Prostate gland (tissue), 2 donors: ENCODE measurements at regions not wholly inside any gene's neighbourhood (a gene's known extent, or its start where the extent isn't known, plus 50 kb on each side); places are given as distances from the start of the nearest gene placed in this dataset.
A peak's percentile ranks its signal among the peaks of the same experiment; 100 is the strongest.

Source experiments
- DNase-seq: peaks from one replicate; pipeline ENCODE4 v3.0.0-alpha.2; 2019; ENCODE audit warnings: low spot score
- H3K27ac ChIP-seq, 2 donors: fragments of 200-600 bp; sonication (generic); 2 replicates each; pipeline ENCODE4 v1.5.1; 2017 to 2019
- H3K27me3 ChIP-seq: fragments of 200-600 bp; sonication (generic); replicated peaks from 2 replicates; pipeline ENCODE4 v1.5.1; 2019; ENCODE audit not compliant: insufficient read depth
- H3K36me3 ChIP-seq, 2 donors: fragments of 200-600 bp; sonication (generic); 1 replicate in 1 of 2; 2 replicates in 1 of 2; pipeline versions ENCODE4 v1.5.1 to v1.8.1; 2017 to 2019
- H3K4me1 ChIP-seq: fragments of 200-600 bp; sonication (generic); replicated peaks from 2 replicates; pipeline ENCODE4 v1.5.1; 2019
- H3K4me3 ChIP-seq, 2 donors: fragments of 200-600 bp; sonication (generic); 2 replicates each; pipeline ENCODE4 v1.5.1; 2017 to 2019
- H3K9me3 ChIP-seq: fragments of 200-600 bp; sonication (generic); 2 replicates; pipeline ENCODE4 v1.5.1; 2017
- POLR2A ChIP-seq: fragments of 450-650 bp; IDR thresholded peaks from one replicate; pipeline ENCODE4 v1.6.1; 2016; ENCODE audit warnings: antibody characterized with exemption, mild to moderate bottlenecking
- POLR2AphosphoS5 ChIP-seq: sonication (generic); formaldehyde crosslinking; IDR thresholded peaks from one replicate; pipeline ENCODE4 v1.6.1; 2017; ENCODE audit warnings: antibody characterized with exemption
- WGBS: methylation state at CpG from one replicate; pipeline ENCODE4 v1.1.5; 2018; 5-methylcytosine and 5-hydroxymethylcytosine counted together
- intact Hi-C: fragments of 100-400 bp; cut with DNase I; formaldehyde crosslinking; loops from one replicate; pipeline ENCODE4 v1.14.2; 2022
- TF ChIP-seq, protein P1 (sequence below), 4 experiments: fragments of 200-600 bp in 2 of 4; fragments of 450-650 bp in 2 of 4; sonication (generic) in 2 of 4; IDR thresholded peaks; 1 replicate in 3 of 4; 2 replicates in 1 of 4; pipeline ENCODE4 v1.5.1; 2016 to 2019; ENCODE audit warnings: antibody characterized with exemption in 4 of 4, mild to moderate bottlenecking in 2 of 4, moderate library complexity in 2 of 4

DNA sequence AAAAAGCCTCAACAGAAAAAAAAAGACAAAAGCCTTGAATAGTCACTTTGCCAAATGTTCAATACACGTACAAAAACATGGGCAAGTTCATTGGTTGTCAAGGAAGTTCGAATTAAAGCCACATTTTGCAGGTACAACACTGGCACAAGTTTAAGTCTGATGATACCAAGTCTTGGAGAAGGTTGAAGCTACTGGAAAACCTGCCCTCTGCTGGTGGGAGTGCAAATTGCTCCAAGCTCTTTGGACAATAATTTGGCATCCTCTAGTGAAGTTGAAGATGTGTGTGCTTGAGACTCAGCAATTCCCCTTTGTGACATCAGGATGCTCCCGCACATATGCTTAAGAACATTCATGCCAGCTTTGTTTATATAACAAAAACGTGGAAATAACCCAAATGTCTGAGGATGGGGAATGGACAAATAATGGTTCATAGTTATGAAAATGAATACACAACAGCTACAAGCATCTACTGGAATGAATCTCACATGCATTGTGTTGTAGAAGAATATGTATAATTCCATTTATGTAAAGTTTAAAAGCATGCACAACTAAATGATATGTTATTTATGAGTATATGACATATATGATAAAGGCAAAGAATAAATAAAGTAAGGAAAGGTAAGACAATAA, 120.0 kb upstream of the PLPP4 start:
- Histone ChIP-seq H3K27ac (no peak overlapping the region), H3K36me3 (no peaks in the 10 kb centered on the region), H3K4me3 (no peak overlapping the region), H3K9me3 (no peaks in the 10 kb centered on the region), H3K27me3 (no peaks in the 10 kb centered on the region), H3K4me1 (no peaks in the 10 kb centered on the region)
- intact Hi-C loops: loop anchor here (5.0 kb wide), 1 partner anchor 405 kb away; no protein-coding TSS in a partner anchor
- 12% methylated on average over 4 of the region's 4 CpGs for WGBS
- no peak for TF ChIP-seq POLR2A
- peak; percentile 49 for TF ChIP-seq POLR2AphosphoS5
- TF ChIP-seq, protein P1, sequence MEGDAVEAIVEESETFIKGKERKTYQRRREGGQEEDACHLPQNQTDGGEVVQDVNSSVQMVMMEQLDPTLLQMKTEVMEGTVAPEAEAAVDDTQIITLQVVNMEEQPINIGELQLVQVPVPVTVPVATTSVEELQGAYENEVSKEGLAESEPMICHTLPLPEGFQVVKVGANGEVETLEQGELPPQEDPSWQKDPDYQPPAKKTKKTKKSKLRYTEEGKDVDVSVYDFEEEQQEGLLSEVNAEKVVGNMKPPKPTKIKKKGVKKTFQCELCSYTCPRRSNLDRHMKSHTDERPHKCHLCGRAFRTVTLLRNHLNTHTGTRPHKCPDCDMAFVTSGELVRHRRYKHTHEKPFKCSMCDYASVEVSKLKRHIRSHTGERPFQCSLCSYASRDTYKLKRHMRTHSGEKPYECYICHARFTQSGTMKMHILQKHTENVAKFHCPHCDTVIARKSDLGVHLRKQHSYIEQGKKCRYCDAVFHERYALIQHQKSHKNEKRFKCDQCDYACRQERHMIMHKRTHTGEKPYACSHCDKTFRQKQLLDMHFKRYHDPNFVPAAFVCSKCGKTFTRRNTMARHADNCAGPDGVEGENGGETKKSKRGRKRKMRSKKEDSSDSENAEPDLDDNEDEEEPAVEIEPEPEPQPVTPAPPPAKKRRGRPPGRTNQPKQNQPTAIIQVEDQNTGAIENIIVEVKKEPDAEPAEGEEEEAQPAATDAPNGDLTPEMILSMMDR (IDR thresholded peaks at IDR 0.05): peak; percentile 46 to 85 (median 76)
- DNase-seq: peak; percentile 56

DNA sequence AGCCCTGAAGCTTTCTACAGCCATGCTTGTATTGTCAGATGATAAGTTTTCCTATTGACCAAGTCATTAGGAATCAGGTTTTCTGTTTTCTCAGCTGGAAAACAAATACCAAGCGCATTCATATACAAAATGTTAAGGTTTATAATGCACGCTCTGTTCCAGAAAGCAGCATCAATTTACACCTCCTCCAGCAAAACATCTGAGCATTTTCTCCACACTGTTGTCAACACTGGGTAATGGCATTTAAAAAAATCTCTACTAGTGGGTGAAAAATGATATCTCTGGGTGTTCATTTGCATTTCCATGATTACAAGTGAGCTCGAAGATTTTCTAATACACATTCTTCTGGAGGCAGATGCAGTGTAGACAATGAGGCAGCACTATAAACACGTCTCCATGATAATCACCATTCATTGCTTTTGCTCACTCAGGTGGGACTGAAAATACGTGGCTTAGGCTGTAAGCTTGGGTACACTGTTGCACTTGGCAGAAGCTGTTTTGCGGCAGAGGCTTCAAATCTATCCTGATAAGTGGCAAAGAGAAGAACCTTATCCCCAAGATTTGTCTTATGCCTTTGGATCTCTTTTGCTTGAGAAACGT, 114.8 kb upstream of the PLPP4 start:
- no peaks in the 10 kb centered on the region for H3K9me3 ChIP-seq
- 44% methylated on average over 7 of the region's 7 CpGs for WGBS

DNA sequence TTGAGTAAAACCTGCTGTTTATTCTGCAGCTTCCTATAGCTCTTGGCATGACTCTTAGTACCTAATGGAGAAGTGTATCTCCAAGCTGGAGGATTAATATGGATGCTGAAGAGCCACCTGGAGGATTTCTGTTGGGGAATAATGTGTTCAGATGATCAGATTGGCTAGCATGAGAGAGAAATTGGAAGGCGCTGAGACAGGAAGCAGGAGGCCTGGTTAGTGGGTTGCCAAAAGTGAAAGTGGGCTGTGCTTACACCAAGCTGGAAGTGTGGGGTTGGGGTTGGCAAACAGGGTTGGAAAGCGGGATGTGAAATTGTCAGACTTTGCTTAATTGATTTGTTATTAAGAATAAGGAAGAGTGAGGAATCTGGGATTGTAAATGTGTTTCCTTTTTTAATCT, 111.8 kb upstream of the PLPP4 start:
- 77% methylated on average over 2 of the region's 2 CpGs for WGBS
- no peak for TF ChIP-seq POLR2A
- TF ChIP-seq POLR2AphosphoS5: no peak
- TF ChIP-seq, protein P1 (IDR thresholded peaks at IDR 0.05): no peak
- H3K27me3 ChIP-seq: no peaks in the 10 kb centered on the region
- no peak overlapping the region for H3K4me3 ChIP-seq
- H3K36me3 ChIP-seq: no peaks in the 10 kb centered on the region
- DNase-seq: no peak
- H3K27ac ChIP-seq: no peak overlapping the region
- H3K4me1 ChIP-seq: no peaks in the 10 kb centered on the region
- H3K9me3 ChIP-seq: no peaks in the 10 kb centered on the region
- intact Hi-C loops: no loop called here

More for the DNA sequence above, 114.8 kb upstream of the PLPP4 start:
- Histone ChIP-seq H3K36me3 (no peaks in the 10 kb centered on the region), H3K27me3 (no peaks in the 10 kb centered on the region), H3K4me3 (no peak overlapping the region), H3K4me1 (no peaks in the 10 kb centered on the region), H3K27ac (no peak overlapping the region)
- intact Hi-C loops: no loop called here
- DNase-seq: no peak
- TF ChIP-seq POLR2A: no peak
- TF ChIP-seq, protein P1 (IDR thresholded peaks at IDR 0.05): no peak
- TF ChIP-seq POLR2AphosphoS5: no peak

DNA sequence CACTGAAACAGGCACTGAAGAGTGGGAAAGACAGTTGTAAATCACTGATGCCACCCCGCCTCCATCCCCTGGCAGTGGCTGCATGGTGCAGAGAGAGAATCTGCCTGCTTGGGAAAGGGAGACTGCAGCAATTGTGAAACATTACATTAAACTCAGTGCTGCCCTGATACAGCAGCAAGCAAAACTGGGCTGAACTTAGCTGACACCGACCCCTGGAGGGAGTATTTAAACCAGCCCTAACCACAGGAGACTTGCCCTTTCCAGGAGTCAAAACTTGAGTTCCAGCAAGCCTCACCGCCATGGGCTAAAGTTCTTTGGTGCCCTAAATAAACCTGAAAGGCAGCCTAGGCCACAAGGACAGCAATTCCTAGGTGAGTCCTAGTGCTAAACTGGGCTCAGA, 109.4 kb upstream of the PLPP4 start:
- Histone ChIP-seq H3K27ac (no peak overlapping the region), H3K27me3 (no peaks in the 10 kb centered on the region), H3K9me3 (no peaks in the 10 kb centered on the region), H3K4me3 (no peak overlapping the region), H3K36me3 (no peaks in the 10 kb centered on the region), H3K4me1 (no peaks in the 10 kb centered on the region)
- WGBS: 56% methylated on average over 3 of the region's 3 CpGs
- DNase-seq: no peak
- intact Hi-C loops: no loop called here
- TF ChIP-seq POLR2A: no peak
- TF ChIP-seq POLR2AphosphoS5: no peak
- TF ChIP-seq, protein P1 (IDR thresholded peaks at IDR 0.05): no peak

DNA sequence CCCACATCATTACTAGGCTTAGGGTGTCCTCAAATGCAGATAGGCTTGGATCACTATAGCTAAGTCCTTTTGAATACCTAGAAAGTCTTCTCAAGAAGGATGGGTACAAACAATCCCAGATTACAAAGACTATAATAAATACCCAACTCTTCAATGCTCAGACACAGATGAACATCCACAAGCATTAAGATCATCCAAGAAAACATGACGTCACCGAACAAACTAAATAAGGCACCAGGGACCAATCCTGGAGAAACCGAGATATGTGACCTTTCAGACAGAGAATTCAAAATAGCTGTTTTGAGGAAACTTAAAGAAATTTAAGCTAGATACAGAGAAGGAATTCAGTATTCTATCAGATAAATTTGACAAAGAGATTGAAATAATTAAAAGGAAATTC, 108.0 kb upstream of the PLPP4 start:
- no peaks in the 10 kb centered on the region for H3K36me3 ChIP-seq
- no peak for TF ChIP-seq POLR2AphosphoS5
- no peak for TF ChIP-seq POLR2A
- TF ChIP-seq, protein P1 (IDR thresholded peaks at IDR 0.05): no peak
- WGBS: 95% methylated on average over 3 of the region's 3 CpGs
- no peak overlapping the region for H3K27ac ChIP-seq
- intact Hi-C loops: no loop called here
- no peaks in the 10 kb centered on the region for H3K9me3 ChIP-seq
- DNase-seq: no peak
- no peak overlapping the region for H3K4me3 ChIP-seq
- H3K4me1 ChIP-seq: no peaks in the 10 kb centered on the region
- H3K27me3 ChIP-seq: no peaks in the 10 kb centered on the region
